SK-N-SH (cell line): ENCODE measurements at regions not wholly inside any gene's neighbourhood (a gene's known extent, or its start where the extent isn't known, plus 50 kb on each side); places are given as distances from the start of the nearest gene placed in this dataset.
"Not testable (repeated sequence)": the region's sequence is repeated elsewhere in the genome, so short reads cannot be mapped to it uniquely, and the experiment has no call there.

ENCODE experiments used
- CTCF ChIA-PET: fragments of 300-600, 350-600 bp; formaldehyde crosslinking; extraction: SDS; loops from one replicate; lab custom pipeline; 2021; lab: Yijun Ruan, JAX
- POLR2A ChIA-PET: fragments of 350-600 bp; sonication (Branson Sonifier 250); formaldehyde crosslinking; extraction: SDS; loops from one replicate; lab custom pipeline; 2020; ENCODE audit warnings: antibody characterized with exemption, inconsistent platforms; lab: Yijun Ruan, JAX
- DNase-seq: peaks from one replicate; pipeline ENCODE4 v3.0.0; 2012
- H2AFZ ChIP-seq: fragments of 200-600 bp; sonication (generic); 2 replicates; pipeline ENCODE4 v1.8.1; 2016; ENCODE audit warnings: antibody characterized with exemption, mild to moderate bottlenecking, low read depth
- H3F3A ChIP-seq: fragments of 200-600 bp; sonication (generic); replicated peaks from 2 replicates; pipeline ENCODE3; 2016; ENCODE audit warnings: antibody characterized with exemption, mild to moderate bottlenecking; ENCODE audit not compliant: insufficient read depth
- H3K27ac ChIP-seq, 2 experiments: fragments of 200-500 bp in 1 of 2; fragments of 200-600 bp in 1 of 2; sonication (Bioruptor generic) in 1 of 2; sonication (generic), shearing (Covaris generic) in 1 of 2; 2 replicates each; pipeline versions ENCODE4 v1.5.1 to v1.6.1; 2014 to 2016; ENCODE audit warnings: low read depth in 2 of 2, inconsistent platforms in 1 of 2, low read length in 1 of 2, mild to moderate bottlenecking in 1 of 2, mixed read lengths in 1 of 2
- H3K27me3 ChIP-seq: fragments of 200-600 bp; sonication (generic), shearing (Covaris generic); 2 replicates; pipeline ENCODE4 v1.6.1; 2016; ENCODE audit warnings: mixed run types; ENCODE audit not compliant: insufficient read depth
- H3K36me3 ChIP-seq, 2 experiments: fragments of 200-500 bp in 1 of 2; fragments of 200-600 bp in 1 of 2; sonication (Bioruptor generic) in 1 of 2; sonication (generic) in 1 of 2; replicated peaks in 1 of 2; 2 replicates each; pipeline versions ENCODE3 to v1.5.1; 2014 to 2016; ENCODE audit warnings: low read length in 1 of 2, mild to moderate bottlenecking in 1 of 2; ENCODE audit not compliant: insufficient read depth in 2 of 2, control insufficient read depth in 1 of 2
- H3K4me1 ChIP-seq, 2 experiments: fragments of 200-500 bp in 1 of 2; fragments of 200-600 bp in 1 of 2; sonication (Bioruptor generic) in 1 of 2; sonication (generic), shearing (Covaris generic) in 1 of 2; 2 replicates each; pipeline versions ENCODE4 v1.5.1 to v1.6.1; 2014 to 2016; ENCODE audit warnings: low read depth in 1 of 2, low read length in 1 of 2, mixed run types in 1 of 2; ENCODE audit not compliant: insufficient read depth in 2 of 2, control insufficient read depth in 1 of 2
- H3K4me2 ChIP-seq: fragments of 200-600 bp; sonication (generic), shearing (Covaris generic); 2 replicates; pipeline ENCODE4 v1.6.1; 2017; ENCODE audit warnings: mixed run types
- H3K4me3 ChIP-seq, 2 experiments: fragments of 200-500 bp in 1 of 2; fragments of 200-600 bp in 1 of 2; sonication (Bioruptor generic) in 1 of 2; sonication (generic), shearing (Covaris generic) in 1 of 2; 2 replicates each; pipeline versions ENCODE4 v1.5.1 to v1.8.1; 2014 to 2016; ENCODE audit warnings: low read depth in 2 of 2, inconsistent platforms in 1 of 2, low read length in 1 of 2, mild to moderate bottlenecking in 1 of 2, mixed read lengths in 1 of 2, moderate library complexity in 1 of 2
- H3K79me2 ChIP-seq: fragments of 200-600 bp; sonication (generic); 2 replicates; pipeline ENCODE4 v1.8.1; 2017; ENCODE audit warnings: mild to moderate bottlenecking; ENCODE audit not compliant: insufficient read depth
- H3K9ac ChIP-seq: fragments of 200-600 bp; sonication (generic); 2 replicates; pipeline ENCODE4 v1.6.1; 2017; ENCODE audit warnings: mixed run types
- H3K9me2 ChIP-seq: fragments of 200-600 bp; sonication (generic); 2 replicates; pipeline ENCODE4 v1.6.1; 2017; ENCODE audit warnings: mixed run types
- H3K9me3 ChIP-seq: fragments of 200-600 bp; sonication (generic); 2 replicates; pipeline ENCODE4 v1.6.1; 2017; ENCODE audit warnings: mixed run types, mild to moderate bottlenecking, moderate library complexity
- H4K20me1 ChIP-seq: fragments of 200-600 bp; sonication (generic); 2 replicates; pipeline ENCODE4 v1.6.1; 2017; ENCODE audit warnings: mild to moderate bottlenecking, mixed run types; ENCODE audit not compliant: insufficient read depth
- ELF1 ChIP-seq: IDR thresholded peaks from 2 replicates; pipeline ENCODE4 v1.4.0; 2012
- EZH2phosphoT487 ChIP-seq: fragments of 200-600 bp; sonication (generic); IDR thresholded peaks from 2 replicates; pipeline ENCODE4 v1.6.1; 2017; ENCODE audit warnings: low read depth, mixed run types, mild to moderate bottlenecking, antibody characterized with exemption, moderate library complexity, borderline replicate concordance
- MAX ChIP-seq: IDR thresholded peaks from 2 replicates; pipeline ENCODE4 v1.4.0; 2012; ENCODE audit warnings: low read depth
- REST ChIP-seq: IDR thresholded peaks from 2 replicates; pipeline ENCODE4 v1.6.1; 2012; ENCODE audit warnings: mild to moderate bottlenecking, low read depth, low read length, moderate library complexity
- RFX5 ChIP-seq: IDR thresholded peaks from 2 replicates; pipeline ENCODE4 v1.6.1; 2012; ENCODE audit warnings: mild to moderate bottlenecking, improper control_type of control experiment, low read length
- USF1 ChIP-seq: IDR thresholded peaks from 2 replicates; pipeline ENCODE4 v1.4.0; 2012; ENCODE audit warnings: low read depth, borderline replicate concordance
- WGBS: methylation state at CpG from one replicate; pipeline ENCODE4 v1.1.6; 2017; ENCODE audit warnings: low lambda C conversion rate; 5-methylcytosine and 5-hydroxymethylcytosine counted together

GRCh38 chr6:85276026-85276425 is 173.9 kb upstream of the NT5E start:
- 6% methylated on average over 1 of the region's 1 CpG for WGBS
- H3K36me3 ChIP-seq, H3K9me3 ChIP-seq, H3F3A ChIP-seq, H3K79me2 ChIP-seq, H3K27ac ChIP-seq, H2AFZ ChIP-seq, H3K4me2 ChIP-seq, DNase-seq, H3K9me2 ChIP-seq, H3K4me3 ChIP-seq, H4K20me1 ChIP-seq, POLR2A ChIA-PET, H3K4me1 ChIP-seq, H3K9ac ChIP-seq, CTCF ChIA-PET, H3K27me3 ChIP-seq: not testable (repeated sequence)

GRCh38 chr6:85275338-85275985 is 174.4 kb upstream of the NT5E start:
- POLR2A ChIA-PET: no interaction called here
- H3K4me1 ChIP-seq: no peaks in the 10 kb centered on the region
- no peaks in the 10 kb centered on the region for H3F3A ChIP-seq
- no peaks in the 10 kb centered on the region for H3K36me3 ChIP-seq
- 10% methylated on average over 6 of the region's 6 CpGs for WGBS
- H3K9me3 ChIP-seq: no peaks in the 10 kb centered on the region
- no peak overlapping the region for H2AFZ ChIP-seq
- no peaks in the 10 kb centered on the region for H4K20me1 ChIP-seq
- CTCF ChIA-PET: no interaction called here
- TF ChIP-seq RFX5 (no peak), EZH2phosphoT487 (no peak), REST (no peak)
- TF ChIP-seq, all 33 proteins: peak for 0
- Histone ChIP-seq H3K27ac (no peak overlapping the region), H3K9ac (no peak overlapping the region), H3K9me2 (no peaks in the 10 kb centered on the region), H3K79me2 (no peaks in the 10 kb centered on the region), H3K4me2 (no peak overlapping the region), H3K27me3 (peaks cover 8% of the 10 kb centered on the region; the same call in 1 of the 2 replicates), H3K4me3 (no peak overlapping the region)
- DNase-seq: no peak

- Histone ChIP-seq H3K27ac (no peak overlapping the region), H3F3A (no peaks in the 10 kb centered on the region), H2AFZ (no peak overlapping the region), H3K4me1 (no peaks in the 10 kb centered on the region), H3K9me3 (no peaks in the 10 kb centered on the region), H3K9ac (no peak overlapping the region), H3K27me3 (peaks cover 13% of the 10 kb centered on the region; the same call in 1 of the 2 replicates), H3K79me2 (no peaks in the 10 kb centered on the region), H4K20me1 (no peaks in the 10 kb centered on the region), H3K4me3 (no peak overlapping the region), H3K4me2 (no peak overlapping the region), H3K9me2 (no peaks in the 10 kb centered on the region), H3K36me3 (no peaks in the 10 kb centered on the region)
- POLR2A ChIA-PET: no interaction called here
- CTCF ChIA-PET: no interaction called here
- DNase-seq: no peak
- TF ChIP-seq ELF1 (no peak), RFX5 (no peak), USF1 (no peak), MAX (no peak)
These were observed 176.0 kb upstream of the NT5E start for GRCh38 chr6:85273870-85274269.
